Esophagus squamous epithelium (tissue), 5 donors: ENCODE measurements at regions not wholly inside any gene's neighbourhood (a gene's known extent, or its start where the extent isn't known, plus 50 kb on each side); places are given as distances from the start of the nearest gene placed in this dataset.
A peak's percentile ranks its signal among the peaks of the same experiment; 100 is the strongest.

Source experiments
- DNase-seq: peaks from one replicate; lab custom pipeline; 2025; lab: John Stamatoyannopoulos, UW
- H3K27ac ChIP-seq, 4 donors: fragments of 200-600 bp; sonication (generic); one replicate each; pipeline ENCODE4 v1.5.1; 2016 to 2019; ENCODE audit warnings: mild to moderate bottlenecking in 1 of 4
- H3K27me3 ChIP-seq, 4 donors: fragments of 200-600 bp; sonication (generic); 1 replicate in 3 of 4; 2 replicates in 1 of 4; pipeline versions ENCODE4 v1.5.1 to v1.6.0; 2017 to 2021; ENCODE audit warnings: antibody characterized with exemption in 1 of 4
- H3K36me3 ChIP-seq, 3 donors: fragments of 200-600 bp; sonication (generic); one replicate each; pipeline ENCODE4 v1.5.1; 2016 to 2019
- H3K4me1 ChIP-seq, 3 donors: fragments of 200-600 bp; sonication (generic); one replicate each; pipeline ENCODE4 v1.5.1; 2017 to 2019
- H3K4me3 ChIP-seq, 4 donors: fragments of 200-600 bp; sonication (generic); 1 replicate in 3 of 4; 2 replicates in 1 of 4; pipeline ENCODE4 v1.5.1; 2016 to 2019; ENCODE audit warnings: mild to moderate bottlenecking in 2 of 4, moderate library complexity in 1 of 4
- H3K9me3 ChIP-seq, 3 donors: fragments of 200-600 bp; sonication (generic); one replicate each; pipeline ENCODE4 v1.5.1; 2016 to 2019
- POLR2A ChIP-seq, 4 donors: fragments of 450-650 bp; IDR thresholded peaks; one replicate each; pipeline ENCODE4 v1.6.1; 2017; ENCODE audit warnings: antibody characterized with exemption in 4 of 4, mild to moderate bottlenecking in 4 of 4, moderate library complexity in 3 of 4
- WGBS, 2 donors: methylation state at CpG; one replicate each; pipeline ENCODE4 v1.1.5; 2018; 5-methylcytosine and 5-hydroxymethylcytosine counted together
- intact Hi-C: fragments of 100-400 bp; cut with DNase I; formaldehyde crosslinking; loops from one replicate; pipeline ENCODE4 v1.15.0; 2022
- TF ChIP-seq, protein P1 (sequence below), 6 experiments: fragments of 450-650 bp in 4 of 6; fragments of 200-600 bp in 2 of 6; sonication (generic) in 2 of 6; IDR thresholded peaks; one replicate each; pipeline ENCODE4 v1.5.1; 2016 to 2019; ENCODE audit warnings: antibody characterized with exemption in 6 of 6, mild to moderate bottlenecking in 4 of 6, moderate library complexity in 4 of 6
- donor health status: DM: yes; HTN: yes; CAD: no.

DNA sequence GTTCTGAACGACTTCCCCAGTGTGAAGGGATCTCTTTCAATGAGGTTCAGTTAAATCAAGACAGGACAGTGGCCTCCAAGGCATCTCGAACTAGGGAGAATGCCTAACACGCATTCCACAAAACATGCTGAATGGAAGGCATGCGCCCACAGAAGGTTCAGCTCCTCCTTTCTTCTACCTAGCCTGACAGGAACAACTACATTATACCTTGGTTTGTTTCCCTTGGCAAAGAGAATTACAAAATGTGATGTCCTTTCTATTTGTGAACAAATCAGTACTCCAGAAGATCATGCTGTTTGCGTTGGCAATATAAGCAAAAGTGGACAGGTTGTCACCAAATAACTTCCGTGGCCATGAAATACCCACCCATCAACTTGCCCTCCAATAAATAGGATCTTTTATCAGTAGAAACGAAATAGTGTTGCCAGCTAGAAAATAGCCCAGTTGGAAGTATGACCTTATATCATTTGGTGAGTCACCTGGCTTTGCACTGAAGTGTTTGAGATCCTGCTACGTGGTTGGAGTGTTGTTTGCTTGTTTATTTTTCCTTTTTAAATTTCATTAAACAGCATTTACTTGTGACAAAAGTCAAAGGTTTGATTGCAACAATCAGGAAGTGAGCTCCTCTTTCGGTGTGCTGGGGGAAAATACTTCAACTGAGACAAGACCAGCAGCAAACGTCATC, 117.0 kb upstream of the FAM204A start:
- intact Hi-C loops, result no loop called here
- TF ChIP-seq, protein P1, sequence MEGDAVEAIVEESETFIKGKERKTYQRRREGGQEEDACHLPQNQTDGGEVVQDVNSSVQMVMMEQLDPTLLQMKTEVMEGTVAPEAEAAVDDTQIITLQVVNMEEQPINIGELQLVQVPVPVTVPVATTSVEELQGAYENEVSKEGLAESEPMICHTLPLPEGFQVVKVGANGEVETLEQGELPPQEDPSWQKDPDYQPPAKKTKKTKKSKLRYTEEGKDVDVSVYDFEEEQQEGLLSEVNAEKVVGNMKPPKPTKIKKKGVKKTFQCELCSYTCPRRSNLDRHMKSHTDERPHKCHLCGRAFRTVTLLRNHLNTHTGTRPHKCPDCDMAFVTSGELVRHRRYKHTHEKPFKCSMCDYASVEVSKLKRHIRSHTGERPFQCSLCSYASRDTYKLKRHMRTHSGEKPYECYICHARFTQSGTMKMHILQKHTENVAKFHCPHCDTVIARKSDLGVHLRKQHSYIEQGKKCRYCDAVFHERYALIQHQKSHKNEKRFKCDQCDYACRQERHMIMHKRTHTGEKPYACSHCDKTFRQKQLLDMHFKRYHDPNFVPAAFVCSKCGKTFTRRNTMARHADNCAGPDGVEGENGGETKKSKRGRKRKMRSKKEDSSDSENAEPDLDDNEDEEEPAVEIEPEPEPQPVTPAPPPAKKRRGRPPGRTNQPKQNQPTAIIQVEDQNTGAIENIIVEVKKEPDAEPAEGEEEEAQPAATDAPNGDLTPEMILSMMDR (IDR thresholded peaks at IDR 0.05), result no peak
- no peak for TF ChIP-seq POLR2A (IDR thresholded peaks at IDR 0.05)
- Histone ChIP-seq H3K27ac (no peak overlapping the region), H3K4me3 (peak overlapping the region in 1 of 4 donors; percentile 31), H3K4me1 (peaks cover 0 to 6% (median 0%) of the 10 kb centered on the region in 3 donors), H3K9me3 (no peaks in the 10 kb centered on the region), H3K27me3 (peaks cover 0 to 22% (median 0%) of the 10 kb centered on the region in 4 donors), H3K36me3 (no peaks in the 10 kb centered on the region)
- DNase-seq, result no peak
- WGBS, 2 donors, result 53 to 60% methylated on average over 9 to 10 of the region's 10 CpGs

DNA sequence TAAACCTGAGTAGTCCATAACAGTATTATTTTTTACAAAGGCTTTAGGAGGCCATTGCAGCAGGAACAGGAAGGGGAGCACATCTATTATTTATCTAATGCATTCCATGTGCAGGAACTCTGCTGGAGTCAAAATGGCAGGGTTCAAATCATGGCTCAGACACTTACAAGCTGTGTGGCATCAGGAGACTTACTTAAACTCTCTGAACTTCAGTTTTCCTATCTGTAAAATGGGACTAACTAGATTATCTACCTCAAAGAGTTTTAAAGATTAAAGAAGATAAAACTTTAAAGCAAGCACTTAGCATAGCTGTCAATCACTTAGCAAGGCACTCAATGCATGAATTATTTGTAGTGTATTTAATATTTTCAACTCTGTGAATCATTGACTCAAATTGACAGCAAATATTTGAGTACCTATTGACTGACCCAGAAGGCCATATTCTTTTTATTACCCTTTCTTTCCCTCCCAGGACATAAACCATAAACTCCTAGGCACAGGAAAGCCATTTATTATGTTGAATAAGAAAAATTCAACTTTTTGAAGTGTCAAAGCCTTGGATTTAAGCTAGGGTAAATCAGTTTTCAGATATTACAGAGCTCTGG, 115.8 kb upstream of the FAM204A start:
- H3K4me3 ChIP-seq, result no peak overlapping the region
- TF ChIP-seq, protein P1 (IDR thresholded peaks at IDR 0.05), result no peak
- TF ChIP-seq POLR2A (IDR thresholded peaks at IDR 0.05), result no peak
- no peaks in the 10 kb centered on the region for H3K9me3 ChIP-seq
- intact Hi-C loops, result no loop called here
- H3K4me1 ChIP-seq, result peaks cover 0 to 6% (median 0%) of the 10 kb centered on the region in 3 donors
- H3K27me3 ChIP-seq, result peaks cover 0 to 11% (median 0%) of the 10 kb centered on the region in 4 donors
- H3K27ac ChIP-seq, result no peak overlapping the region
- no peaks in the 10 kb centered on the region for H3K36me3 ChIP-seq
- no peak for DNase-seq

DNA sequence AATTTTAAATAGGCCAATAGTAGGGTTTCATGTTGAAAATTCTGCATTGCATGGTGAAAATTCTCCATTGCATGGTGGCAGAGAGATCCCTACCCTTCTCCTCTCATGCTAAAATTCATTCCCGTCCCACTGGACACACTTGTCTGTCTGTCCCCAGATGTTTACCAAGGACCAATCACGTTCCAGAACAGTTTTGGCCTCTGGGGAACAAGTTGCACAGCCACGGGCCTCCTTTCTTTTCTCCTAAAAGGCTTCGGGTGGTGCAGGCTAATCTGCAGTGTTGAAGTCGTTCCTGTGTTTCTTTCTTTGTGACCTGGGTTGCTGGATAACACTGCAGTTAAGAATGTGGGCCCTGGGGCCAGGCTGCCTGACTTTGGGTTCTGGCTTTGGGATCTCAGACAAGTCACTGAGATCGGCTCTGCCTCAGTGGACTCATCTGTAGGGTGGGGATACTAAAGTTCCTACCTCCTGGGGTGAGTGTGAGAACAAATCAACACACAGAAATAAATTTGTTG, 113.1 kb upstream of the FAM204A start:
- no peak overlapping the region for H3K27ac ChIP-seq
- DNase-seq, result no peak
- peaks cover 0 to 20% (median 0%) of the 10 kb centered on the region in 4 donors for H3K27me3 ChIP-seq
- WGBS, 2 donors, result 66 to 73% methylated on average over 3 to 6 of the region's 6 CpGs
- H3K4me1 ChIP-seq, result peaks cover 0 to 6% (median 0%) of the 10 kb centered on the region in 3 donors
- intact Hi-C loops, result no loop called here
- no peaks in the 10 kb centered on the region for H3K36me3 ChIP-seq
- no peak overlapping the region for H3K4me3 ChIP-seq
- TF ChIP-seq, protein P1 (IDR thresholded peaks at IDR 0.05), result no peak
- no peak for TF ChIP-seq POLR2A (IDR thresholded peaks at IDR 0.05)
- H3K9me3 ChIP-seq, result peaks cover 0 to 10% (median 7%) of the 10 kb centered on the region in 3 donors

DNA sequence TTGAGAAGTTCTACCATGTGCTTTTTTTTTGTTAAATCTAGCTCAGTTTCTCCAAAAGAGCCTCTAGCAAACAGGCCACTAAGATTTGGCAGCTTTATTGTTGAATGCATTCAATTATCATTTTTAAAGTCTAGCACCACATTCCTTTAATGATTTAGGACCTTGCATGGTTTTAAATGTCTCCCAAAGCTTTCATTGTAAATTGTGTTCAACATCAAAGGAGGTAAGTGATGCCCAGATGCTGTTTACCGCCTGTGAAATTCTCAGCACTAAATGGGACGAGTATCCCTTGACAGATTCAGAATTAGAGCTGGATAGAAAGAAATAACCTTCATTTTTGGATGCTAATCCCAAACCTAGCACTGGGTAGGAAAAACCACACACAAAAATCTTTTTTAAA, 112.1 kb upstream of the FAM204A start:
- TF ChIP-seq POLR2A (IDR thresholded peaks at IDR 0.05), result no peak
- TF ChIP-seq, protein P1 (IDR thresholded peaks at IDR 0.05), result no peak
- DNase-seq, result no peak
- Histone ChIP-seq H3K27ac (no peak overlapping the region), H3K4me1 (peaks cover 0 to 2% (median 0%) of the 10 kb centered on the region in 3 donors), H3K27me3 (peaks cover 0 to 29% (median 0%) of the 10 kb centered on the region in 4 donors), H3K9me3 (peaks cover 0 to 10% (median 7%) of the 10 kb centered on the region in 3 donors), H3K4me3 (no peak overlapping the region), H3K36me3 (no peaks in the 10 kb centered on the region)
- intact Hi-C loops, result no loop called here
- 55 to 77% methylated on average over 2 of the region's 2 CpGs for WGBS, 2 donors

DNA sequence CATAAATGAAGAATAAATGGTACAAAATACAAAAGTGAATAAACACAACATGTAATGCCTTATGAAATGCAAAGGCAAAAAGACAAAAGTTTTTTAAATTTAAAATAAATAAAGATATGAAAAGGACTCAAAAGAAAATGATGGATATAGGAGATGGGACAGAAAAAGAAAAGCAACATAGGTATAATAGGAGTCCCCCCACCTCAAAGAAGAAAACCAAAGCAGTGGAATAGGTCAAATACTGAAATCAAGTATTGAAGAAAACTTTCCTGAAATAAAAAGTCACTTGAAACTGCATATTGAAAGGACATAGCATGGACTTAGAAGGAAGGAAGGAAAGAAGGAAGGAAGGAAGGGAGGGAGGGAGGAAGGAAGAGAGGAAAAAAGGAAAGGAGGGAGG, 110.0 kb upstream of the FAM204A start:
- Histone ChIP-seq H3K9me3 (peaks cover 0 to 10% (median 7%) of the 10 kb centered on the region in 3 donors), H3K4me1 (no peaks in the 10 kb centered on the region), H3K4me3 (no peak overlapping the region), H3K27me3 (peaks cover 0 to 41% (median 0%) of the 10 kb centered on the region in 4 donors), H3K36me3 (no peaks in the 10 kb centered on the region), H3K27ac (no peak overlapping the region)
- DNase-seq, result no peak
- TF ChIP-seq, protein P1 (IDR thresholded peaks at IDR 0.05), result no peak
- TF ChIP-seq POLR2A (IDR thresholded peaks at IDR 0.05), result no peak
- intact Hi-C loops, result no loop called here
